MM.1S (cell line): ENCODE measurements at regions not wholly inside any gene's neighbourhood (a gene's known extent, or its start where the extent isn't known, plus 50 kb on each side); places are given as distances from the start of the nearest gene placed in this dataset.

Experiments used
- DNase-seq: peaks from one replicate; pipeline ENCODE4 v3.0.0-alpha.2; 2015
- H2AFZ ChIP-seq: fragments of 300-600 bp; sonication (generic); 2 replicates; pipeline ENCODE4 v1.6.0; 2016; ENCODE audit warnings: antibody characterized with exemption, low read length
- H3F3A ChIP-seq: fragments of 300-600 bp; sonication (generic); 2 replicates; pipeline ENCODE4 v1.6.1; 2016; ENCODE audit warnings: mild to moderate bottlenecking, antibody characterized with exemption, low read length, moderate library complexity, mixed read lengths; ENCODE audit not compliant: insufficient read depth
- H3K27ac ChIP-seq: fragments of 300-600 bp; sonication (generic); 2 replicates; pipeline ENCODE4 v1.5.1; 2016; ENCODE audit warnings: mild to moderate bottlenecking, low read length
- H3K27me3 ChIP-seq: fragments of 300-600 bp; sonication (generic); replicated peaks from 2 replicates; pipeline ENCODE4 v1.6.0; 2016; ENCODE audit warnings: low read length; ENCODE audit not compliant: insufficient read depth
- H3K36me3 ChIP-seq: fragments of 300-600 bp; sonication (generic); replicated peaks from 2 replicates; pipeline ENCODE4 v1.6.1; 2016; ENCODE audit warnings: mild to moderate bottlenecking, low read length, mixed read lengths; ENCODE audit not compliant: insufficient read depth
- H3K4me1 ChIP-seq: fragments of 300-600 bp; sonication (generic); 2 replicates; pipeline ENCODE4 v1.6.1; 2016; ENCODE audit warnings: low read length, mixed read lengths
- H3K4me2 ChIP-seq: fragments of 300-600 bp; sonication (generic); 2 replicates; pipeline ENCODE4 v1.6.0; 2016; ENCODE audit warnings: low read depth, low read length
- H3K4me3 ChIP-seq: fragments of 300-600 bp; sonication (generic); 2 replicates; pipeline ENCODE4 v1.5.1; 2016; ENCODE audit warnings: low read length, mixed read lengths
- H3K79me2 ChIP-seq: fragments of 300-600 bp; sonication (generic); 2 replicates; pipeline ENCODE4 v1.6.1; 2016; ENCODE audit warnings: mixed run types, low read length, mixed read lengths
- H3K9ac ChIP-seq: fragments of 300-600 bp; sonication (generic); 2 replicates; pipeline ENCODE4 v1.6.1; 2016; ENCODE audit warnings: low read length, mixed read lengths
- H3K9me2 ChIP-seq: fragments of 300-600 bp; sonication (generic); replicated peaks from 2 replicates; pipeline ENCODE4 v1.6.1; 2016; ENCODE audit warnings: mild to moderate bottlenecking, low read length, mixed read lengths; ENCODE audit not compliant: insufficient read depth
- H3K9me3 ChIP-seq: fragments of 300-600 bp; sonication (generic); replicated peaks from 2 replicates; pipeline ENCODE4 v1.6.1; 2016; ENCODE audit warnings: mild to moderate bottlenecking, low read length, mixed read lengths; ENCODE audit not compliant: insufficient read depth
- H4K20me1 ChIP-seq: fragments of 300-600 bp; sonication (generic); 2 replicates; pipeline ENCODE4 v1.6.1; 2016; ENCODE audit warnings: mild to moderate bottlenecking, low read length, moderate library complexity, mixed read lengths; ENCODE audit not compliant: insufficient read depth
- EZH2 ChIP-seq: fragments of 300-600 bp; sonication (generic); optimal IDR thresholded peaks from 2 replicates; pipeline ENCODE3; 2017; ENCODE audit warnings: low read depth, mild to moderate bottlenecking, antibody characterized with exemption, low read length, mixed read lengths
- EZH2phosphoT487 ChIP-seq: fragments of 300-600 bp; sonication (generic); IDR thresholded peaks from 2 replicates; pipeline ENCODE4 v1.6.1; 2018; ENCODE audit warnings: antibody characterized with exemption, low read length
- TF ChIP-seq, protein P1 (sequence below): fragments of 300-600 bp; sonication (generic); IDR thresholded peaks from 2 replicates; pipeline ENCODE4 v1.5.1; 2016; ENCODE audit warnings: antibody characterized with exemption, low read length, mixed read lengths

DNA sequence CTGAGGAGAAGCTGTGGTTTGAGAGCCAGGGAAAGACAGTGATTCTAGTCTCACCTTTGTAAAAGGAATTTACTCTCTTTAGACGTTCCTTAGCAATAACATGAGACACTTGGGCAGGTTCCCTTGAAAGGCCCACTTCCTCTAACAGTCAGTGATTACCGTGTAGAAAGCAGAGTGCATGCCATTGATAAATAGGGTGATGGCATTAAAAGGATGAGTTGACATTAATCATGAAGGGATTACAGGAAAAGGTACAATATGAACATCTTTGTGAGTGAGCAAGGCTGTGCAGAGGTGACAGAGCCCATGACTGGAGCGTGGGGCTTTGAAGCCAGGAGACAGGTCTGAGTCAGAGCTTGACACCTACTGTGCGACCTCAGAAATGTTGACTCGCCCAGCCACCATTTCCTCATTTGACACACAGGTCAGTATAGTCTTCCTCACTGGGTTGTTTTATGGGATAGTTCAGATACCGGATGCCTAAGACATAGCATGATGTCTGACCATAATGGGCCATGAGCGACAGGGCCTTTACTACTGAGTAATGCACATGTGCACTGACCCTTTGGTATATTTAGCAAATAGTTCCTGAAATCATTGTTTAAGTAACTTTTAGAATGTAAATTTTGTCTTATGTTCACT is 341.7 kb upstream of the MTNR1B start:
- Histone ChIP-seq H3K27ac (no peak overlapping the region), H3K36me3 (no peaks in the 10 kb centered on the region), H4K20me1 (no peaks in the 10 kb centered on the region), H3K79me2 (no peaks in the 10 kb centered on the region), H3K4me3 (no peak overlapping the region), H3K4me2 (no peak overlapping the region), H3K9ac (no peak overlapping the region), H2AFZ (no peak overlapping the region), H3K4me1 (no peaks in the 10 kb centered on the region), H3K27me3 (no peaks in the 10 kb centered on the region), H3F3A (no peaks in the 10 kb centered on the region), H3K9me3 (no peaks in the 10 kb centered on the region), H3K9me2 (no peaks in the 10 kb centered on the region)
- TF ChIP-seq, protein P1, sequence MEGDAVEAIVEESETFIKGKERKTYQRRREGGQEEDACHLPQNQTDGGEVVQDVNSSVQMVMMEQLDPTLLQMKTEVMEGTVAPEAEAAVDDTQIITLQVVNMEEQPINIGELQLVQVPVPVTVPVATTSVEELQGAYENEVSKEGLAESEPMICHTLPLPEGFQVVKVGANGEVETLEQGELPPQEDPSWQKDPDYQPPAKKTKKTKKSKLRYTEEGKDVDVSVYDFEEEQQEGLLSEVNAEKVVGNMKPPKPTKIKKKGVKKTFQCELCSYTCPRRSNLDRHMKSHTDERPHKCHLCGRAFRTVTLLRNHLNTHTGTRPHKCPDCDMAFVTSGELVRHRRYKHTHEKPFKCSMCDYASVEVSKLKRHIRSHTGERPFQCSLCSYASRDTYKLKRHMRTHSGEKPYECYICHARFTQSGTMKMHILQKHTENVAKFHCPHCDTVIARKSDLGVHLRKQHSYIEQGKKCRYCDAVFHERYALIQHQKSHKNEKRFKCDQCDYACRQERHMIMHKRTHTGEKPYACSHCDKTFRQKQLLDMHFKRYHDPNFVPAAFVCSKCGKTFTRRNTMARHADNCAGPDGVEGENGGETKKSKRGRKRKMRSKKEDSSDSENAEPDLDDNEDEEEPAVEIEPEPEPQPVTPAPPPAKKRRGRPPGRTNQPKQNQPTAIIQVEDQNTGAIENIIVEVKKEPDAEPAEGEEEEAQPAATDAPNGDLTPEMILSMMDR, result no peak
- TF ChIP-seq EZH2 (no peak), EZH2phosphoT487 (no peak)
- DNase-seq, result no peak

DNA sequence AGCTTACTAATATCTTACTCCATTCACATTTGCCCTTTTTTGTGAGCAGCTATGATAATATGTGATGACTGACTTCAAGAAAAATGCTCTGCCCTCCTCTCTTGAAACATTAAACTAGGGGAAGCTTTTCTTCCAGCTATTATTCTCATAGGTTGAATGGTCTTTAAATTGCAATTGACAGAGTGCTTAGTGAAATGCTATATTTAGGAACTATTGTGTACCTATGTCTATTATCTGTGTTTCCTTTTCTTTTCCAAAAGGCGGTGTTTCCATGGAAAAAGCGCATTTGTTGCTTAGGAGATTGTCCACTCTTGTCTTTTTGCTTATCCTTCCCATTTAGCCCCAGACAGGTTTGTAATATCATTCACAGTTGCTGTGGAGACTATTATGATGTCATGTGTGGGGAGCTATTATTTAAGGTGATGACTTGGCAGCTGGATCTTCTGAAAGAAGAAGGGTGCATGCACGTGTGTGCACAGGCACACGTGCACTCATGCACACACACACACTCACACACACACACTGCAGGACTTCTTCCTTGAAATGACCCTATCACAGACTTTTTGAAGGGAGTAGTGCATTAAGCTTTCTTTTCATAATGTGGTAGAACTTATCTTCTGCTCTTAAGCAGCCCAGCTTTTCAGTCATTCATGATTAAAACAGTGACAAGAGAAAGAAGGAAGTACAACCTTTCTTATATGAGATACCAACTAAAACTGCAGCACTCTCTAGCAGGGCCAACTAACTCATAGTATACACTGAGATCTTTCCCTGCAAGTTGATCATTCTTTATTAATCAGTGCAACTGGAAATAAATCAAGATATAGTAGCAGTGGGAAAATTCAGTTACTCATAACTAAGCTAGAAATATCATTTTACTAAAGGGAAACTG is 340.8 kb upstream of the MTNR1B start:
- no peaks in the 10 kb centered on the region for H4K20me1 ChIP-seq
- H3K9me3 ChIP-seq, result no peaks in the 10 kb centered on the region
- H3K4me1 ChIP-seq, result no peaks in the 10 kb centered on the region
- no peak overlapping the region for H2AFZ ChIP-seq
- H3K4me3 ChIP-seq, result no peak overlapping the region
- H3K4me2 ChIP-seq, result no peak overlapping the region
- H3K27me3 ChIP-seq, result no peaks in the 10 kb centered on the region
- TF ChIP-seq, protein P1, result no peak
- no peak for TF ChIP-seq EZH2phosphoT487
- TF ChIP-seq EZH2, result no peak
- H3F3A ChIP-seq, result no peaks in the 10 kb centered on the region
- H3K9me2 ChIP-seq, result no peaks in the 10 kb centered on the region
- H3K9ac ChIP-seq, result no peak overlapping the region
- no peaks in the 10 kb centered on the region for H3K36me3 ChIP-seq
- no peak overlapping the region for H3K27ac ChIP-seq
- DNase-seq, result no peak
- H3K79me2 ChIP-seq, result no peaks in the 10 kb centered on the region

DNA sequence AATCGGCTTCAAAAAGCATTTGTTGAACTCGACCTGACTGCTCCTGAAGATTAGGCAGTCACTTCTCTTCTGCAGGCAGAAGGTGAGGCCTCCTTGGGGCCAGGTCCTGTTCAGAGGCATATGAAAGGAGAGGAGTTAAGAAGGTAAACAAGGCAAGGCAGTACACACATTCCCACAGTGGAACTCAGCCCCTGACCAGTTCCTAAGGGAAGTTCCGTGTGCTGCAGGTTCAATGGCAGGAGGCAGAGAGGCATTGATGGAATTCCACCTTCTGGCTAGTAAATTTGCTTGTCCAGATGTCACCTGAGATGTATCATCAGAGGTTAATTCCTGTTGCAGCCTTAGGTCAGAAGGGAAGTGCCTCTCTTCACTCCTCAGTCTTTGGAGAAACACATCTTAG is 337.0 kb upstream of the MTNR1B start:
- no peak overlapping the region for H2AFZ ChIP-seq
- no peaks in the 10 kb centered on the region for H3K36me3 ChIP-seq
- DNase-seq, result no peak
- H3K79me2 ChIP-seq, result no peaks in the 10 kb centered on the region
- no peaks in the 10 kb centered on the region for H3K9me3 ChIP-seq
- H4K20me1 ChIP-seq, result no peaks in the 10 kb centered on the region
- H3F3A ChIP-seq, result no peaks in the 10 kb centered on the region
- H3K9ac ChIP-seq, result no peak overlapping the region
- H3K27ac ChIP-seq, result no peak overlapping the region
- H3K9me2 ChIP-seq, result no peaks in the 10 kb centered on the region
- TF ChIP-seq EZH2phosphoT487 (no peak), EZH2 (no peak)
- TF ChIP-seq, protein P1, result no peak
- no peak overlapping the region for H3K4me2 ChIP-seq
- no peaks in the 10 kb centered on the region for H3K4me1 ChIP-seq
- no peak overlapping the region for H3K4me3 ChIP-seq
- no peaks in the 10 kb centered on the region for H3K27me3 ChIP-seq
